Hepatocyte (in vitro differentiated cells): ENCODE measurements at regions not wholly inside any gene's neighbourhood (a gene's known extent, or its start where the extent isn't known, plus 50 kb on each side); places are given as distances from the start of the nearest gene placed in this dataset.

Experiments used
- CTCF ChIP-seq: fragments of 200-600 bp; sonication (generic); IDR thresholded peaks from 2 replicates; pipeline ENCODE4 v1.5.1; 2016; ENCODE audit warnings: antibody characterized with exemption, mild to moderate bottlenecking; ENCODE audit not compliant: poor library complexity
- EZH2 ChIP-seq: fragments of 200-600 bp; sonication (generic); IDR thresholded peaks from 2 replicates; pipeline ENCODE4 v1.6.1; 2016; ENCODE audit warnings: antibody characterized with exemption, mild to moderate bottlenecking, borderline replicate concordance
- EZH2phosphoT487 ChIP-seq: fragments of 200-600 bp; sonication (generic); IDR thresholded peaks from one replicate; pipeline ENCODE4 v1.6.1; 2018; ENCODE audit warnings: antibody characterized with exemption, mild to moderate bottlenecking, low read depth, moderate library complexity; ENCODE audit not compliant: unreplicated experiment, severe bottlenecking

- no peak for TF ChIP-seq CTCF
- TF ChIP-seq EZH2, result no peak
- TF ChIP-seq EZH2phosphoT487, result no peak
Measured at GRCh38 chr4:124426279-124426678, 286.3 kb downstream of the ANKRD50 start.
